ACC112 (cell line): ENCODE measurements at regions not wholly inside any gene's neighbourhood (a gene's known extent, or its start where the extent isn't known, plus 50 kb on each side); places are given as distances from the start of the nearest gene placed in this dataset.

ENCODE experiments used
- H2AFZ ChIP-seq: fragments of 200-600 bp; sonication (generic); one replicate; pipeline ENCODE4 v1.6.0; 2017; ENCODE audit warnings: antibody characterized with exemption, low read length; ENCODE audit not compliant: unreplicated experiment
- H3K27ac ChIP-seq: fragments of 200-600 bp; sonication (generic); 2 replicates; pipeline ENCODE4 v1.5.1; 2014; ENCODE audit warnings: low read depth, mild to moderate bottlenecking, antibody characterized with exemption, low read length, moderate library complexity
- H3K27me3 ChIP-seq: fragments of 200-600 bp; sonication (generic); 2 replicates; pipeline ENCODE4 v1.6.1; 2014; ENCODE audit warnings: mild to moderate bottlenecking, antibody characterized with exemption, low read length, moderate library complexity, mixed read lengths; ENCODE audit not compliant: insufficient read depth
- H3K36me3 ChIP-seq: fragments of 200-600 bp; sonication (generic); 2 replicates; pipeline ENCODE4 v1.6.1; 2016; ENCODE audit warnings: mild to moderate bottlenecking, antibody characterized with exemption, low read length, moderate library complexity, mixed read lengths; ENCODE audit not compliant: insufficient read depth
- H3K4me1 ChIP-seq: fragments of 200-600 bp; sonication (generic); one replicate; pipeline ENCODE4 v1.6.1; 2016; ENCODE audit warnings: low read length, mixed read lengths; ENCODE audit not compliant: insufficient read depth, unreplicated experiment, control insufficient read depth
- H3K4me3 ChIP-seq: fragments of 200-600 bp; sonication (generic); 2 replicates; pipeline ENCODE4 v1.5.1; 2014; ENCODE audit warnings: mild to moderate bottlenecking, low read depth, low read length
- H3K79me2 ChIP-seq: fragments of 200-600 bp; sonication (generic); one replicate; pipeline ENCODE4 v1.6.0; 2016; ENCODE audit warnings: low read length; ENCODE audit not compliant: control insufficient read depth, unreplicated experiment, insufficient read depth

- H3K4me1 ChIP-seq = peaks cover 39% of the 10 kb centered on the region
- H3K4me3 ChIP-seq = no peak overlapping the region
- no peaks in the 10 kb centered on the region for H3K36me3 ChIP-seq
- peaks cover 34% of the 10 kb centered on the region for H3K79me2 ChIP-seq
- H2AFZ ChIP-seq = no peak overlapping the region
- H3K27ac ChIP-seq = no peak overlapping the region
- H3K27me3 ChIP-seq = no peaks in the 10 kb centered on the region
Observed at GRCh38 chr3:159832024-159832423, 156.6 kb upstream of the IL12A start.

DNA sequence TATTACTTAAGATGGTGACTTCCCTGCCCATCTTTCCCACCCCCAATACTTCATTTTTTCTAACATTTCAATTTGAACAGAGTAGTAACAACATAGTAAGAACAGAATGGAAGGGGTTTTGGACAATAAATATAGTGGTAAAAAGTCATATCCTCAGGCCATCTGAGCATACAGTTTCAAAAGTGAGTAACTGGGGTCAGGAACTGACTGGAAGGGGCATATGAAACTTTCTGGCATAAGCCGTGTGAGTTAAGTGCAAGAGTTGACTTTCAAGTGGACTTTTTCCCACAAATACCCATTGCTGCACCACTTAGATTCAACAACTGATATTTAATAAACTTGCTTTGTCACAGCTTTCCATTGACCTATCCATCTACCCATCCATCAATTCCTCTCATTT lies 153.5 kb upstream of the IL12A start:
- Histone ChIP-seq H3K27me3 (no peaks in the 10 kb centered on the region), H3K4me1 (peaks cover 30% of the 10 kb centered on the region), H3K4me3 (no peak overlapping the region), H3K79me2 (peaks cover 41% of the 10 kb centered on the region), H2AFZ (no peak overlapping the region), H3K27ac (no peak overlapping the region), H3K36me3 (no peaks in the 10 kb centered on the region)

DNA sequence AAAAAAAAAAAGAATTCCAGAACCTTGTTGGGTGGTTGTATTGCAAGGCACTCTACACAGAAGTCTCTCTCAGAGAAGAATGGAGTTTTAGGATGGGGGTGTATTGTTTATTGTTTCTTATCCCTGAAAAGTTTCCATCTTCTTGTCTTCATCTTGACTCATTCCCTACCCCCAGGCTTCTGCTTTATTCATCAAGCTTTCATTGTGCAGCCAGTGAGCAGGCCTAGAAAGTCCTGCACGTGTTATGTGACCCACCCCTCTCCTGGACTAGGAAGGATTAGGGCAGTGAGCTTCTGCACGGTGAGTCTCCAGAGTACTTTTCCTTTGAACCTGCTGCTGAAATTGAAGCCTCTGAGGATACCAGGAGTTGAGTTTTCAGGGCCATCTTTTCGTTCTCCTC lies 150.9 kb upstream of the IL12A start:
- Histone ChIP-seq H3K27ac (no peak overlapping the region), H3K4me3 (no peak overlapping the region), H3K79me2 (peaks cover 55% of the 10 kb centered on the region), H2AFZ (no peak overlapping the region), H3K27me3 (no peaks in the 10 kb centered on the region), H3K36me3 (no peaks in the 10 kb centered on the region), H3K4me1 (peaks cover 31% of the 10 kb centered on the region)

DNA sequence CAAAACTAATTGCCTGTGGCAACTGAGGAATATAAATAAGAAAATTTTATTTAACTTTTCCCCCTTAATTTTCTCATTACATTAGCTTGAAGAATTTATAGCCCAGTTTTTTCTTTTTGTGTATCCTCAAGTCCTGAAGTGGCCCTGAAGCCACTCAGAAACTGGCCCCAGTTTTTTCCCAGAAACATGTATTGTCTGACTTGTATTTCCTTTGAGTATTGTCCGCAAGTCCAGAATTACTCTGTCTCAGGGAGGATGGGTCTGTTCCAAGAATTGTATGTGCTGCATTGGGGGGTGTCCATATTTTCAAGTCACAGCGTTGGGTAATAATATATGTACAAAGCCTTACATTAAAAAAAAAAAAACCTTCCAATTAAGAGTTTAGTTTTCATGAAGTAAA lies 149.7 kb upstream of the IL12A start:
- Histone ChIP-seq H3K27ac (no peak overlapping the region), H3K27me3 (no peaks in the 10 kb centered on the region), H3K36me3 (no peaks in the 10 kb centered on the region), H3K4me1 (peaks cover 31% of the 10 kb centered on the region), H2AFZ (no peak overlapping the region), H3K4me3 (no peak overlapping the region), H3K79me2 (peaks cover 58% of the 10 kb centered on the region)

DNA sequence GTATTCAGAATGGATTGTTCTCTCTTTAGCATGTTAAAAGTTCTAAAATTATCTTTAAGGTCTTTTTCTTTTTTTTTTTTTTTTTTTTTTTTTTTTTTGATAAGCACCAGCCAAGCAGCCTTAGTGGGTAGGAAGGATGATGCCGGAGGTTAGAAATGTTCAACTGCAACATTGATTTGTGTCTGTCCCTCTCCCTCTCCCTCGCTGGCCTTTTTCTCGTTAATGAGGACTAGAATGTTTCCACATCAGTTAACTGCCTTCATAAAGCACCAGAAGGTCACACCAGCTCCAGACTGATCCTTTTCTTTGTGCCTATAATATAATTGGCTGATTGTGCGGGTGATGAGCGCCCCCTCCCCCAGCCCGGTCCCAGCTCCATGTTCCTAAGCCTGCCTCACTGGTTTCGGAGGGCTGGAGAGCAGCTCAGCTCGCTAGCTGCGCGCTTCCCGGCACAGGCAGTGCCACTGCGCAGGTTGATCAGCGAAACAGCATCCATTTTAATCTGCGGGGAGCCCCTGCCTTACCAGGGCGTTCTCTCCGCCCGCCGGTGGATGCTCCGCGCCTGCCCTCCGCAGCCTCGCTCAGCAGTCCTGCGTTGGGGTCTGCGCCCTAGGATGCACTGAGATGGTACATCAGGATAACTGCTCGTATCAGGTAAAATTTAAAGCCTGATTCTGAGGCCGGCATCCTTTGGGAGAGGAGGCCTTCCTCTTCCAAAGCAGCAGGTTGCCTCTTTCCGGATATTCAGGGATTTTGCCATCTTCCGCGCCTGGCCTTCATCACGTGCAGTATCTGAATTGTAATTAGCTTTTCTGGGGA lies 148.9 kb upstream of the IL12A start, which contains the start of gene SCHIP1:
Gene SCHIP1, plus strand, starts transcription at position 301 of the 819 bp plus-strand sequence.
- Histone ChIP-seq H3K36me3 (no peaks in the 10 kb centered on the region), H3K4me1 (peaks cover 31% of the 10 kb centered on the region), H3K27ac (no peak within 1 kb of the TSS), H3K4me3 (no peak within 1 kb of the TSS), H3K79me2 (peaks cover 59% of the 10 kb centered on the region), H3K27me3 (no peaks in the 10 kb centered on the region), H2AFZ (no peak within 1 kb of the TSS)

- peaks cover 31% of the 10 kb centered on the region for H3K4me1 ChIP-seq
- no peak overlapping the region for H3K4me3 ChIP-seq
- H3K36me3 ChIP-seq = no peaks in the 10 kb centered on the region
- H3K27me3 ChIP-seq = no peaks in the 10 kb centered on the region
- peaks cover 60% of the 10 kb centered on the region for H3K79me2 ChIP-seq
- no peak overlapping the region for H2AFZ ChIP-seq
- H3K27ac ChIP-seq = no peak overlapping the region
Observed at GRCh38 chr3:159840703-159841299, 147.8 kb upstream of the IL12A start.

DNA sequence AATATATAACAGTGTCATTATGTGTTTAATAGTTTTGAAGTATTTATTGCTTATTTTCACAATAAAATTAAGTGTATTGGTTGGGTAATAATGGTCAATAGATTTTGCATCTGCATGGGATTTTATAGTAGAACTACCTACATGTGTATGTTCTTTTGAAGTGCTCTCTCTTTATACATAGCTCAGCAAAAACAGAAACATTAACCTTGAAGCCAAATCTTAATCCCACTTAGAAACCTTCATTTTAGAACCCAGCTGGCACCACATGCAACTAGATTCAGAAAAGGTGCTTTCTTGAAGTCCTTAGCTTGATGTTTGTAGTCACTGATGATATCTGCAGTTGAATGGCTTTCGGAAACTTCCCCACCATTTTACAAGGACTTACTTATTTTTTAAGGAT lies 146.9 kb upstream of the IL12A start:
- Histone ChIP-seq H3K79me2 (peaks cover 61% of the 10 kb centered on the region), H3K4me3 (no peak overlapping the region), H3K27ac (no peak overlapping the region)

DNA sequence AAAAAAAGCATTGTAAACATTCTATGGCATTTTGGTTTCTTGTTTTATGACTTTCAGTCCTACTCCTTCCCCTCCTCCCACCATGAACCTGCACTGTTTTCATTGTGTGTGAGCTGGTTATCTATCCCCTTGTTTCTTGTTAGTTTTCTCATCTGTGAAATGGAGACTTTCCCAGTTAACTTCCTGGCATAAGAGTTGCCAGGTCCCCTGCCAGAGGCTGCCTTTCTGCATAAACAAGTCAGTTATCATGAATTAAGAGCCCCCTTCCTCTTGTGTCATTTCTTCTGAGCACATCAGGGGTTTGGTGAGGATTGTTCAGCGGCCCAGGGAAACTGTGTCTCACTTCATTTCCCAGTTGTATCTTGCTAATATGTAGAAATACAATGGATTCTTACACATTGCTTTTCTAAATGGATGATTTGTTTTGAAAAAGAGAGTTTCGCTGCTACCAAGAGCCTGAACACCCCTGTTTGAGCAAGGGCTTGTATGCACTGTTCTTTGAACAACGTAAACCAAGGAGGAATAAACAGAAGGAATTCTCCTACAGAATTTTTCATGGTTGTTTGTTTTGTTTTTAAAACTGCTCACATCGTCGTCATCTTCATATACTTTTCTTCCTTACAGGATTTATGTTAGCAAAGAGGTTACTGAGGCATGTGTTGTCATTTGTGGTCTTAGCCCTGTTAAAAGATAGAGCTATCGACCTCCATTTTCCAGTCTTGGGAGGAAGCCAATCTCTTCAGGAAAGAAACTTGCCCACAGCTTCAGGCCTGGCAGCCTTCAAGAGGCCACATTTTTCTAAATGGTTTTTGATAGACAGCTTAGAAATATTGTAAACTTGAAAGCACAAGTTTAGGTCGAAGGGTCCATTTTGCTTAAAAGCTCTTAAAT lies 144.6 kb upstream of the IL12A start:
- Histone ChIP-seq H3K27ac (no peak overlapping the region), H3K79me2 (peaks cover 69% of the 10 kb centered on the region), H3K36me3 (no peaks in the 10 kb centered on the region), H3K4me3 (no peak overlapping the region), H3K4me1 (peaks cover 10% of the 10 kb centered on the region), H3K27me3 (no peaks in the 10 kb centered on the region), H2AFZ (no peak overlapping the region)

More for the DNA sequence above, 146.9 kb upstream of the IL12A start:
- no peaks in the 10 kb centered on the region for H3K27me3 ChIP-seq
- peaks cover 21% of the 10 kb centered on the region for H3K4me1 ChIP-seq
- no peaks in the 10 kb centered on the region for H3K36me3 ChIP-seq
- H2AFZ ChIP-seq = no peak overlapping the region

GRCh38 chr3:159844801-159845261 lies 143.8 kb upstream of the IL12A start:
- peaks cover 73% of the 10 kb centered on the region for H3K79me2 ChIP-seq
- H3K4me3 ChIP-seq = no peak overlapping the region
- H2AFZ ChIP-seq = no peak overlapping the region
- H3K27ac ChIP-seq = no peak overlapping the region
- H3K27me3 ChIP-seq = no peaks in the 10 kb centered on the region
- H3K4me1 ChIP-seq = peaks cover 10% of the 10 kb centered on the region
- H3K36me3 ChIP-seq = no peaks in the 10 kb centered on the region

- Histone ChIP-seq H3K36me3 (no peaks in the 10 kb centered on the region), H3K27me3 (no peaks in the 10 kb centered on the region), H3K27ac (no peak overlapping the region), H3K79me2 (peaks cover 69% of the 10 kb centered on the region), H3K4me1 (peaks cover 8% of the 10 kb centered on the region), H3K4me3 (no peak overlapping the region), H2AFZ (no peak overlapping the region)
Observed at GRCh38 chr3:159845737-159846136, 142.9 kb upstream of the IL12A start.
